Right lobe of liver (tissue), 6 donors: ENCODE measurements at regions not wholly inside any gene's neighbourhood (a gene's known extent, or its start where the extent isn't known, plus 50 kb on each side); places are given as distances from the start of the nearest gene placed in this dataset.

Experiments
- ATAC-seq, 4 donors: fragments of 200-7000 bp; cut with Tn5 transposase; one replicate each; pipeline ENCODE4 v1.9.1; 2020; ENCODE audit warnings: mild to moderate bottlenecking in 4 of 4, moderate library complexity in 4 of 4
- DNase-seq, 3 donors: peaks; one replicate each; pipeline ENCODE4 v3.0.0-alpha.2; 2020
- H3K27ac ChIP-seq, 3 donors: fragments of 200-600 bp; one replicate each; pipeline ENCODE4 v1.8.0; 2022
- H3K27me3 ChIP-seq, 2 donors: fragments of 200-600 bp; one replicate each; pipeline ENCODE4 v1.8.0; 2022
- H3K36me3 ChIP-seq, 4 donors: fragments of 200-600 bp; sonication (generic) in 1 of 4; one replicate each; pipeline versions ENCODE4 v1.5.1 to v1.8.0; 2017 to 2022; ENCODE audit warnings: control low read depth in 1 of 4
- H3K4me1 ChIP-seq, 4 donors: fragments of 200-600 bp; sonication (generic) in 1 of 4; one replicate each; pipeline versions ENCODE4 v1.5.1 to v1.8.0; 2017 to 2022; ENCODE audit warnings: control low read depth in 1 of 4
- H3K4me3 ChIP-seq, 3 donors: fragments of 200-600 bp; one replicate each; pipeline ENCODE4 v1.8.0; 2022
- H3K9me3 ChIP-seq, 4 donors: fragments of 200-600 bp; sonication (generic) in 1 of 4; one replicate each; pipeline versions ENCODE4 v1.5.1 to v1.8.0; 2017 to 2022; ENCODE audit warnings: control low read depth in 1 of 4
- CTCF ChIP-seq, 4 donors: fragments of 200-600 bp in 3 of 4; fragments of 450-650 bp in 1 of 4; IDR thresholded peaks; one replicate each; pipeline versions ENCODE4 v1.5.1 to v1.8.0; 2016 to 2022; ENCODE audit warnings: antibody characterized with exemption in 4 of 4, mild to moderate bottlenecking in 2 of 4
- POLR2A ChIP-seq: fragments of 450-650 bp; IDR thresholded peaks from one replicate; pipeline ENCODE4 v1.6.1; 2017; ENCODE audit warnings: antibody characterized with exemption, mild to moderate bottlenecking
- whole genome bisulfite sequencing: methylation state at CpG from one replicate; pipeline ENCODE4 v1.1.6; 2018; ENCODE audit warnings: low coverage, low lambda C conversion rate; ENCODE audit not compliant: insufficient coverage; ENCODE audit errors: missing lambda C conversion rate; 5-methylcytosine and 5-hydroxymethylcytosine counted together
- intact Hi-C, 2 donors: fragments of 100-400 bp; cut with DNase I; formaldehyde crosslinking; loops; one replicate each; pipeline versions ENCODE4 v1.11.2 to v1.14.1; 2022
- donor health status: DM: no; HTN: yes; CAD: no.
- donor health status: DM: no; HTN: no; CAD: no.
- donor health status: DM: no; HTN: no; CAD: no.
- donor health status: DM: no; HTN: yes; CAD: no.
- donor health status: DM: no; HTN: yes; CAD: no.

DNA sequence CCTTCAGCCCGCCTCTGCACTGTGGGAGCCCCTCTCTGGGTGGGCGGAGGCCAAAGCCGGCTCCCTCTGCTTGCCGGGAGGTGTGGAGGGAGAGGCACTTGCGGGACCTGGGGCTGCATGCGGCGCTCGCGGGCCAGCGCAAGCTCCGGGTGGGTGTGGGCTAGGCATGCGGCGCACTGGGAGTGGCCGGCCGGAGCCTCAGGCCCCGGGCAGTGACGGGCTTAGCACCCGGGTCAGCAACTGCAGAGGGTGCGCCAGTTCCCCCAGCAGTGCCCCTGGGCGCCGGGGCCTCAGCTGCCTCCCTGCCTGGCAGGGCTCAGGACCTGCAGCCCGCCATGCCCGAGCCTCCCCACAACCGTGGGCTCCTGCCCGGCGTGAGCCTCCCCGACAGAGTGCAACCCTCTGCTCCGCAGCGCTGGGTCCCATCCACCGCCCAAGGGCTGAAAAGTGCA, 98.9 kb upstream of the POU1F1 start:
- 40% methylated on average over 1 of the region's 30 CpGs for WGBS
- Histone ChIP-seq H3K4me1 (no peaks in the 10 kb centered on the region), H3K27me3 (no peaks in the 10 kb centered on the region), H3K27ac (no peak overlapping the region), H3K36me3 (no peaks in the 10 kb centered on the region), H3K9me3 (no peaks in the 10 kb centered on the region), H3K4me3 (no peak overlapping the region)
- TF ChIP-seq POLR2A (no peak), CTCF (IDR thresholded peaks at IDR 0.05) (no peak)
- no peak for DNase-seq
- ATAC-seq: peak in 1 of 4 donors; percentile 40
- intact Hi-C loops: no loop called here

DNA sequence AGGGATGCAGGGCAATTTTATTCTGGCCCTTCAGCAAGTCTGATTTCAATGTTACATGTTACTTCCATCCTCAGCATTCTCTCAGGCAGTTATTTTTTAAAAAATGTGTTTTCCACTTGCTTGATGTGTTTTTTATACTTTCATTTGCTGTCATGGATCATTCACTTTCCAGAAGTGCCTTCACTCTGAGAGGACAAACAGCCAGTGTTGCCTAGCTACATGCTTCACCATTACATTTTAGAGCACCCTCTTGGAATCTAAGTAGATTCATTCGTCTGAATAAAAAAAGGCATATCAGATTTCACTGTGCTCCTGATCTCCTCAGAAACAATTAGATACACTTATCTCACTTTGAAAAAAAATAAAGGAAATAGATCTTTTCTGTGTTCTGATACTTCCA, 93.6 kb upstream of the POU1F1 start:
- Histone ChIP-seq H3K36me3 (no peaks in the 10 kb centered on the region), H3K4me1 (no peaks in the 10 kb centered on the region), H3K9me3 (no peaks in the 10 kb centered on the region), H3K27me3 (no peaks in the 10 kb centered on the region), H3K4me3 (no peak overlapping the region), H3K27ac (no peak overlapping the region)
- intact Hi-C loops: no loop called here
- DNase-seq: no peak
- TF ChIP-seq CTCF (IDR thresholded peaks at IDR 0.05) (no peak), POLR2A (no peak)
- no peak for ATAC-seq
- WGBS: 39% methylated on average over 1 of the region's 1 CpG

- Histone ChIP-seq H3K4me3 (no peak overlapping the region), H3K9me3 (no peaks in the 10 kb centered on the region), H3K27ac (no peak overlapping the region), H3K4me1 (no peaks in the 10 kb centered on the region), H3K36me3 (no peaks in the 10 kb centered on the region), H3K27me3 (no peaks in the 10 kb centered on the region)
- WGBS: 33% methylated on average over 1 of the region's 1 CpG
- intact Hi-C loops: no loop called here
- TF ChIP-seq CTCF (IDR thresholded peaks at IDR 0.05): no peak
- DNase-seq (no peak), ATAC-seq (no peak)
Measured at GRCh38 chr3:87367736-87368135, 91.4 kb upstream of the POU1F1 start.

DNA sequence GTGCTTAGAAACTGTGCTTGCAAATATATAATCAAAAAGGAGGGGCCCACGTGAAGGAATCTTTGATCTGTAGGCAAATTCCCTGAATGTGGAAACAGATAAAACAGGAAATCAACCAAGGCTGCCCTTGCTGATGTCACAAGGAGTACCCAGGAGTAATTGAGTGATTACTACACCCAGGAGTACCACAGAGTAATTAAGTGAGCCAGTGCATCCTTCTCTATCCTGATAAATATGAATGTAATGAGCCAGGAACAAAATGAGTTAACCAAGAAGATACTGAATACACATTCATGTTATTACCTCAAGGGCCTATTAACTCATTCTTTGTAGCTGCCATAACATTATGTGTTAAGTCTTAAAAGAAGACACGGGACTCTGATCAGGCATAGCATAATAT, 87.3 kb upstream of the POU1F1 start:
- Histone ChIP-seq H3K36me3 (no peaks in the 10 kb centered on the region), H3K4me3 (no peak overlapping the region), H3K27me3 (no peaks in the 10 kb centered on the region), H3K4me1 (no peaks in the 10 kb centered on the region), H3K27ac (no peak overlapping the region), H3K9me3 (no peaks in the 10 kb centered on the region)
- TF ChIP-seq CTCF (IDR thresholded peaks at IDR 0.05) (no peak), POLR2A (no peak)
- WGBS: 44% methylated on average over 2 of the region's 2 CpGs
- ATAC-seq (no peak), DNase-seq (no peak)
- intact Hi-C loops: no loop called here

GRCh38 chr3:87361956-87362355, 85.6 kb upstream of the POU1F1 start:
- TF ChIP-seq CTCF (IDR thresholded peaks at IDR 0.05) (no peak), POLR2A (no peak)
- Histone ChIP-seq H3K27me3 (no peaks in the 10 kb centered on the region), H3K36me3 (no peaks in the 10 kb centered on the region), H3K4me3 (no peak overlapping the region), H3K27ac (no peak overlapping the region), H3K9me3 (no peaks in the 10 kb centered on the region), H3K4me1 (no peaks in the 10 kb centered on the region)
- 75% methylated on average over 1 of the region's 1 CpG for WGBS
- intact Hi-C loops: no loop called here
- DNase-seq: no peak
- ATAC-seq: no peak
